GM18520 (cell line): ENCODE measurements at regions not wholly inside any gene's neighbourhood (a gene's known extent, or its start where the extent isn't known, plus 50 kb on each side); places are given as distances from the start of the nearest gene placed in this dataset.
"Not testable (repeated sequence)": the region's sequence is repeated elsewhere in the genome, so short reads cannot be mapped to it uniquely, and the experiment has no call there.

Source experiments
- ATAC-seq: cut with Tn5 transposase; IDR thresholded peaks from one replicate; pipeline ENCODE4 v1.9.1; 2021; ENCODE audit not compliant: unreplicated experiment

- no peak for ATAC-seq
Measured at GRCh38 chr12:75874441-75874840, 157.1 kb downstream of the PHLDA1 start.

GRCh38 chr12:75872762-75873161 is 158.8 kb downstream of the PHLDA1 start:
- ATAC-seq: no peak

DNA sequence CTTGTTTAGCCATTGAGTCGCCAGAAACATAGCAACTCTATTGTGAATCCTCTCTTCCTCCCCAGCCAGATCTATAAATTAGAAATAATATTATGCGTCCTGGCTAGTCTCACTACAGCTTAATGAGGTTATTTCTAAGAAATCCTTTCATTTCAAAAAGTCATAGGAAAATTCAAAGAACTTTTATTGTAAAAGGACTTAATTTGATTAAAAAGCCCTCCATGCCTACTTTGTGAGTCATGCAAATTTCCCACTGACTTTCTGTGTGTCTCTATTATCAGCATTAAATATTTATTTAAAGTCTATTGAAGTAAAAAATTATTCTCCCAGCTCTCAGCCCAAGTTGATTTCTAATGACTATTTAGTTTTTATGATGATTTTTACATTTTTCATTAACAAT is 160.7 kb downstream of the PHLDA1 start:
- no peak for ATAC-seq

- no peak for ATAC-seq
Measured at GRCh38 chr12:75868501-75868900, 163.1 kb downstream of the PHLDA1 start.

DNA sequence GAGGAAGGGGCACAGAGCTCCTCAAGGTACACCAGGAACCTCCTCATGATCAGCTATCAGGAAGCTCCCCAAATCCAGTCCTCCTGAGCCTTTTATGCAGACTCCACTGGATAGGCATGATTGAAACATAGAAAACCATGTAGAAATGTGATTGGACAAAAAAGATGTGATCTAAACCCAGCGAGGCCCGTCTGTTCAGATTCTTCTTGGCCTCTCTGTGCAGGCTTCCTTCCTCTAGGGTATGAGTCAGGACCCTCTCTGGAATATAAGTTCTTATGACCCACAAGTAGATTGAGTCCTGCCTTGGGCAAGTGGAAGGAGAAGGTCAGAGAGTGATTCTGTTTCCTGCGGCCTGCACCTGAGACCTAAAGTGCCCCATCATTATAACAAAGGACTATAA is 166.3 kb downstream of the PHLDA1 start:
- no peak for ATAC-seq

DNA sequence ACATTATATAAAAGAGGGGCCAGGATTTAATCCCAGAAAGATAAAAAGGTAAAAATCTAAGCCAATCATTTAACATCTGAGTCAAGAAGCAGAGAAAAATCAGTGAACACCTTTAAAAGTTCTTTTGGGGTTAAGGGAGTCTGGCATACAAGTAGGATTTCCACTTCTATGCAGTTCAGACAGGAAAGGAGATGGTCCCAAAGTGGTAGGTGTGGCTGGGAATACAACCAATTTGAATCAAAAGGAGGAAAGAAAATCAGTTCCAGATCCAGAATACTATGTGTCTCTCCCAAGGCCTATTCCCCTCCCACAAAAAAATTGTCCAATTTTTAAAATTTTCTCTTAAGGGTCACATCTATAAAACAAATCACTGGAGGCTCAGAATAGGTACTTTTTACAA is 167.4 kb downstream of the PHLDA1 start:
- no peak for ATAC-seq

DNA sequence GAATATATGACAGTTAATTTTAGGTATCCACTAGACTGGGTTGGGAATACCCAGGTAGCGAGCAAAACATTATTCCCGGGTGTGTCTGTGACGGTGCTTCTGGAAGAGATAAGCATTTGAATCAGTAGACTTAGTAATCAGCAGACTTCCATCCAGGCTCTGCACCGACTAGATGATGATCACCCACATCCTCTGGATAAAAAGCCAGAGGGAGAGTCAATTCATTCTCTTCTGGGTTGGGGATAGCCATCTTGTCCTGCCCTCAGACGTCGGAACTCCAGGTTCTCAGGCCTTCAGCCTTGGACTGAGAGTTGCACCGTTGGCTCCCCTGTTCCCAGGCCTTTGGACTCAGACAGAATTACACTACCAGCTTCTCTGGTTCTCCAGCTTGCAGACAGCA is 168.0 kb downstream of the PHLDA1 start:
- ATAC-seq: no peak

GRCh38 chr12:75862692-75863471 is 168.7 kb downstream of the PHLDA1 start:
- no peak for ATAC-seq

DNA sequence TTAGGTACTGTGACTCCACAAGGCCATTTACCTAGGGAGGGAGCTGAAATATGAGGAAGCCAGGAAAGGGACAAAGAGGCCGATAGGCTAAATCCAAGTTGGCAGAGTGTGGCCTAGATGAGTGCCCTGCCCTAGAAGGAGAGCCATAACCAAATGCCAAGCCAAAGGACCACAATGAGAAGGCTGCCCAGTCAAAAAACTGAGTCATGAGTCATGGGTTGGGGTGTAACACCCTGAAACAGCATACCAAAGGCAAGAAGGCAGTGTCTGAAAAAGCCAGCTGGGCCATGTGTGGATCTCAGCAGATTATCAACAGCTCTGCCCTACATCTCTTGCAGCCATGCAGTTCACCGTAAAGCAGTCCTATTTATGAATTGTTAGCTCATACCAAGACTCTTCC is 171.7 kb downstream of the PHLDA1 start:
- no peak for ATAC-seq

GRCh38 chr12:75856235-75856634 is 175.3 kb downstream of the PHLDA1 start:
- no peak for ATAC-seq

DNA sequence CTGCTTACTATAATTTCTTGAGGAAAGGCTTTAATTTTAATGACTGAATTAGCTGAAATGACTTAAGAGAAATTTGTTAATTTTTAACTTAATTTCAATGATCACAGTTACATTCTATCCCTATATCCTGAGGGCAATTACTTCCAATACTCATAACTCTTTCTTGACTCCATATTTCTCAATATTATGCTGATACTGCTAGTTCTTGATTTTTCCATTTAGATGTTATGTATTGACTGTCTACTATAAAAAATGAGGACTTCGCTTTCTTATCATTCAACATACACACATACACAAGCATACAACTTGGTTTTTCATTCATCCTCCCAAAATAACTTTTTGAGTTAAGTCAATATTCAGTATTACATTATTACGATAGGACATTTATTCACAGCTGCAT is 176.2 kb downstream of the PHLDA1 start:
- ATAC-seq: no peak

- no peak for ATAC-seq
Measured at GRCh38 chr12:75854681-75855309, 176.8 kb downstream of the PHLDA1 start.

GRCh38 chr12:75854137-75854536 is 177.4 kb downstream of the PHLDA1 start:
- ATAC-seq: not testable (repeated sequence)

DNA sequence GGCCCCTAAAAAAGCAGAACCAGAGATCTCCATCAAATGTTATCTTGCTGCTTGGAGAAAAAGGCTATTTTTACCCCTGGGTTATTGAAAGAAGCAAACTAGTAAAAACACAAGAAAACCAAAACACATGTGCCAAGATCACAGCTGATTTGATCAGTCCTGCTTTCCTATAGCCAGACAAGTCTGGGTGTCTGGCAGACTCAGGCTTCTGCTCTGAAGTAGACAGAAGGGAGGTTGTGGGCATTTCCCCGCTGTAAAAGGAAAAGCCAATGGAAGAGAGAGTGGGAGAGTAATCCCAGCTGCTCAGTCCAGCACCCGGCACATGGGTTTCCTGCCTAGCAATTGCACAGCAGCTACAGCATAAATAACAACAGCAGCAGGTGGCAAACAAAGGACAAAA is 177.9 kb downstream of the PHLDA1 start:
- ATAC-seq: no peak

GRCh38 chr12:75852956-75853355 is 178.6 kb downstream of the PHLDA1 start:
- no peak for ATAC-seq

DNA sequence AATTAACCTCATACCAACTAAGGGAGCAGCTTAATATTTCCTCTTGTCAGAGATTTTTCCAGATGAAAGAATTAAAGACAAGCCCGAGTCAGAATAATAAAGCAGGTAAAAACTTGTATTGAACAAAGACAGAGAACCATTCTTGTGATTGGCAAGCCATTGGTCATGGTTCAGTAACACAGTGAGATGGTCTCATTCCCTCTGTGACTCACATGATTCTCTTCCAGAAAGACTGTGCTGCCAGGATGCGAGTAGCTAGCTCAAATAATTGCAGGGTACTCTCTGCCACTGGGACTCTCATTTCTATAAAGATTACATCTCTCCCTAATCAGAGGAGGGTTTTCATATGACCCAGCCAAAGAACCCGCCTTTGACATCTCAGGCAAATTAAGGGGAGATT is 179.4 kb downstream of the PHLDA1 start:
- ATAC-seq: no peak

GRCh38 chr12:75850721-75851462 is 180.7 kb downstream of the PHLDA1 start:
- no peak for ATAC-seq

DNA sequence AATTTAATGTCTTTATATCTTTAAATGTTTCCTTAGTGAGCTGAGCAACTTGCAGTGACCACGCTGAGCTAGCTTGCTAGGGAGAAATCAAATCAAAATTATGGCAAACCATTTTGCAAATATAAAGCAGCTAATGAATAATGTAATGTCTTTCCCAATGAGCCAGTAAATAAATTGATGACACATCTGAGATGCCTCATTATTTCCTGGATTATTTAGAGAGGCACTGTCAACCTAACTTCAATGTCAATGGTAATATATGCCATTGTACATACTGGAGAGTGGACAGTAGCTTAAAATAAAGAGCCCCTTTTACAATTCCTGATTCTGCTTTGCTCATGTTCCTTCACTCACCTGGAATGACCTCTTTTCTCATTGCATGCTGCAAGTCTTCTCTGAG is 182.6 kb downstream of the PHLDA1 start:
- ATAC-seq: no peak

DNA sequence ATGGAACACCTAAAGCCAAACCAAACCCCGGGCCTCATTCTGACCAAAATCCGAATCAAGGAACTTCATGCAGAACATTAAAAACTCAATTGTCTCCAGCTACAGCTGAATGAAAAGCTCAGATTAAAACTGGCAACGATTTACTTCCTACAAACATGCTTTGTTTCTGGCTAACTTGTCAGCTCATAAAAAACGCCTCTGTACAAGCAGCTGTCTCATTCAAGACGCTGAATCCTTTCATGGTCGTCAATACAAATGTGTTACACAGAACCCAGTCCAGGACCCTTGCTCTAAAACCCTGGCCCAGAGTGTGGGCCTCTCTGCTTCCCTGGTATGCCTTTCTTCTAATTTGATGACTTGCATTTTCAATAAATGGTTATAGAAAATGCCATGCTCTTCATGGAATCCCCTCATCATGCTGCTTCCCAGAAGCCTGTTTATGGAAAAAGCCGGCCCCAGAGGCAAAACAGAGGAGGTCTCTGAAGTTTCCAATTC is 183.1 kb downstream of the PHLDA1 start:
- ATAC-seq: no peak

DNA sequence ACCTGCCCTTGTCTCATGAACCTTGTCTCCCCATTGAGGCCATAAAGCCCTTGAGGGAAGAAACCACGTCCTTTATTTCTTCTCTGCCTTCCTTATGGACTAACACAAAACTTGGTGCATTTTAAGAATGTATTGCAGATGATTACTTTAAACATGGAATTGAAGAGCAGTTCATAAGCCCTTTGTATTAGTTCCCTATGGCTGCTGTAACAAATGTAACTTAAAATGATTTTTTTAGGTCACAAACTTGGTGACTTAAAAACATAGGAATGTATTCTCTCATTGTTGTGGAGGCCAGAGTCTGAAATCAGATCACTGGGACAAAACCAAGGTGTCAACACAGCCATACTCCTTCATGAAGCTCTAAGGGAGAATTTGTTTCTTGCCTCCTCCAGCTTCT is 185.5 kb downstream of the PHLDA1 start:
- no peak for ATAC-seq

DNA sequence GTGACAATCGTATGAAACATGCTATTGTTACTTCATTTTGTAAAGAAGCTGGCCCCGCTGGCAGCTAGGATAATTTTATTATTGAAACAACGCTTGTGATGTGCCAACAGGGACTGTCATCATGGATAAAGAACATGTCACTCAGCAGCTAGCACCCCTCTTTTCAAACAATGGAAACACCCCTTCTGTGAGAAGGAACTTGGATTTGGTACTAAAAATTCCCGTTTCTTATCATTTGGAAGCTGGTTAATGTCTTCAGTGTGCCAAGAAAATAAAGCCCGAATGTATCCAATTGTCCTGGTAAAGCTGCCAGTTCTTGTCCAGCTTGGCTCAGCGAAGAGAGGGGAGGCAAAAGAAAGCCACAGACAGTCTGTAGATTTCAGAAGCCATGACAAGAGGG is 186.6 kb downstream of the PHLDA1 start:
- no peak for ATAC-seq
